Fibroblast of skin of left quadriceps (primary cell): ENCODE measurements at regions not wholly inside any gene's neighbourhood (a gene's known extent, or its start where the extent isn't known, plus 50 kb on each side); places are given as distances from the start of the nearest gene placed in this dataset.
"Not testable (repeated sequence)": the region's sequence is repeated elsewhere in the genome, so short reads cannot be mapped to it uniquely, and the experiment has no call there.

ENCODE experiments used
- DNase-seq, 2 experiments: peaks; one replicate each; pipeline ENCODE4 v3.0.0-alpha.2; 2013; ENCODE audit warnings: low read depth in 2 of 2

DNA sequence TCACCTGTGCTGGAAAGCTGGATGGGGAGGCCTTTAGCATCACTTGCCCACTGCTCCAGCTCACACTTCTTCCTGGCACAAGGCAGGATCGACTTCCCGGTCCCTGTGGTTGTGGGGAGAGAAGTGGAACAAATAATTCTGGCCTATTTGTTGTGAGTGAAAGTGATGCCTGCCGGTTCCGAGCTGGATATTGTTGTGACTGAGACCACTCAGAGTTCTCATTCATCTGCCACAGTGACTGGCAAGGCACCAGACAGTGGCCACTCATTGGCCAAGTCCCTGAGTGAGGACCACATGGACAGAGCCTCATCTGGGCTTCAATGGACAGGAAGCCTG, 191.9 kb downstream of the PTPRU start:
- DNase-seq: no peak

GRCh38 chr1:29427614-29428279, 191.4 kb downstream of the PTPRU start:
- no peak for DNase-seq

- no peak for DNase-seq
These were observed 190.5 kb downstream of the PTPRU start for GRCh38 chr1:29426701-29427279.

DNA sequence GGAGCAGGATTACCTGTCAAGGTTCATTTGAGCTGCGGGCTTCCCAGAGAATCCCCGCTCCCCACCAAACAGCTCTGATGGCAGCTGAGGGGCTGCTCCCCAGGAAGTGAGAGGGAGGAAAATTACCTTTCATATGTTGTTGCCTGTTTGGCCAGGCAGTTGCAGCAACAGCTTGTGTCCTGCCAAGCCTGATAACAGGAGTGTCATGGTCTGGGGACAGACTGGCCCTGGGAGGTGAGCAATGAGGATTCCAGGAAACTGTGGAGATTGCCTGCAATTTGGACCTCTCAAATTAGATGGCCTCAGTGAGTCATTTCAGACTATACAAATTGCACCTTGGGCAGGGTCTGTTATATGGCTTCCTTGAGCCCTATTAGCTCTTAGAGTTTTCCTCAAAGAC, 189.3 kb downstream of the PTPRU start:
- no peak for DNase-seq

DNA sequence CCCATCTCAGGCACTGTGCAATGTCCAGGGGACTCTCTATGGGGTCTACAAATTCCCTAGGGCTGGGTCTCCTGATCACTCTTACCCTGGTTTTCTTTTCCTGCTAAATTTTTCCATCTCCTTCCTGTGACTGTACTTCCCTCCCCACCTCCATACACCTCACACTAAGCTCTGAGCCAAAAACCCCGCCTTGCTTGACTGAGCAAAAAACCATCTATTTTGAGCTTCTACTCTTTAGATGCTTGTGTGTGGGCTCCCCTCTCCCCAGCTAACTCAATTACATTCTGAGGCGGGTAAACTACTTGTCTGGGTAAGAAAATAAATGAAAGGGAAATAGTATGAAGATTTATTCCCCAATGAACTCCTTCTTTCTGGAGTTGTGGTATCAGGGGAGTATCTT, 187.9 kb downstream of the PTPRU start:
- DNase-seq: no peak

DNA sequence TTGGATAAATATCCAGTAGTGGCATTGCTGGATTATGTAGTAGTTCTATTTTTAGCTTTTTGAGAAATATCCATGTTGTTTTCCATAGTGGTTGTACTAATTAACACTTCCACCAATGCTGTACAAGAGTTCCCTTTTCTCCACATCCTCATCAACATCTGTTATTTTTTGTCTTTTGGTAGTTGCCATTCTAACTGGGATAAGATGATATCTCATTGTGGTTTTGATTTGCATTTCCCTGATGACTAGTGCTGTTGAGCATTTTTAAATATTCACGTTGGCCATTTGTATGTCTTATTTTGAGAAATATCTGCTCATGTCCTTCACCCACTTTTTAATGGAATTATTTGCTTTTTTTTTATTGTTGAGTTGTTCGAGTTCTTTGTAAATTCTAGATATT, 183.9 kb downstream of the PTPRU start:
- no peak for DNase-seq

DNA sequence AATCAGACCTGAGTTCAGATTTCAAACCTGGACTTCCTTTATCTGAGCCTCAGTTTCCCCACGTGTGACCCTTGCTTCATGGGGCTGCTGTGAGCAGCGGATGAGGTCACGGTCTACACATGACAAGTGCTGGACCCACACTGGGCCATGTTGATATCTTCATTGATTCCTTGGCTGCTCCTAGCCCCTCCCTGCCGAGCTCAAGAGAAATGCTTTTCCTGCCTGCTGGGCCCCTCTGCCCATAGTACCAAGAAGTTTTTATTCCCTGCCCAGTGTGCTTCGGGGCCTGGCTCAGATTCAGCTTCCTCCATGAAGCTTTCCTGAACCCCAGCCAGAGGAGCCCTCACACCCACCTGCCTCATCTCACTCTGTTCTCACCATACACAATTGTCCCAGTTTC, 181.6 kb downstream of the PTPRU start:
- no peak for DNase-seq

- no peak for DNase-seq
These were observed 181.0 kb downstream of the PTPRU start for GRCh38 chr1:29417147-29417858.

- no peak for DNase-seq
These were observed 180.2 kb downstream of the PTPRU start for GRCh38 chr1:29416267-29417146.

DNA sequence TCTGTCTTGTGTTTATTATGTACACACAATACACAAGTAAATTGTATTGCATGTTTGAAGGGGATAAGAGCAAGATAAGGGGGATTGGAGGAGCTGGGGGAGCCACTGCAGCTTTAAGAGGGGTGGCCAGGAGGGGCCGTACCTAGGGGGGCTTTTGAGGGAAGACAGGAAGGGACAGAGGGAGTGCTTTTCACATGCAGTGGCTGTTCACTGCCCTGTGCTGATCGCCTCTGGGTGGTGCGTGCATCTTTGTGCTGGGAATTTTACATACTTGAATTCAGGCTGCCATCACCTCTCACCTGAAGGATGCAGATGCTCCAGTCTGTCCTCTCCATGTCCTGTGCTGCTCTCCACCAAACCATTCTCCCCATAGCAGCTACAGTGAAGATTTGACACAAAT, 179.5 kb downstream of the PTPRU start:
- no peak for DNase-seq

DNA sequence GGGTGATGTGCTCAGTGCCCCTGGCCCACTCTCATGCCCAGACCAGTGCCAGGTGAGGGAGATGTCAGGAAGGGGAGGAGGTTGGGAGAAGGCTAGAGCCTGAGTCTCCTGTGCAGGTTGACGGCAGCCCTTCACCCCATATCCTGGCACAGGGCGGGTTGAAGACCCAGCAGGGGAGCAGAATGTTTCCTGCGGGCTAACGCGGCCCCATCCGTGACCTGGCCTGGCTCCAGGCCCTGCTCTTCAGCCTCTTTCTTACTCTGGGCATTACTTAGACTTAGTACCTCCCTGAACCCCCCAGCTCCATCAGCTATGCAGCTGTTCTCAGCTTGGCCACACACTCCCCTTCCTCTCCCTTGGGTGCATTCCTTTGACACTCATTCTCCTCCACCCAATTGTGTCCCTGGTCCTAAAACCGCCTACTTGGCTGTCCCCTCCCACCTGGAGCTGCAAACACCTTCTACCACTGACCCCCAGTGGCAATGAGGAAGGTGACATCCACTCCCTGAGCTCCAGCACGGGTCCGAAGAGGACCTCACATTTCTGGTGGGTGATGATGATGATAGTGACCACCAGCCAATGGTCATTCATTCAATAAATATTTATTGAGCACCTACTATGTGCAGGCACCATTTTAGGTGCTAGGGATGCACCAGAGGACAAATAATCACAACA, 179.0 kb downstream of the PTPRU start:
- no peak for DNase-seq

- DNase-seq: no peak
These were observed 177.8 kb downstream of the PTPRU start for GRCh38 chr1:29414086-29414485.

GRCh38 chr1:29413661-29414060, 177.3 kb downstream of the PTPRU start:
- no peak for DNase-seq

DNA sequence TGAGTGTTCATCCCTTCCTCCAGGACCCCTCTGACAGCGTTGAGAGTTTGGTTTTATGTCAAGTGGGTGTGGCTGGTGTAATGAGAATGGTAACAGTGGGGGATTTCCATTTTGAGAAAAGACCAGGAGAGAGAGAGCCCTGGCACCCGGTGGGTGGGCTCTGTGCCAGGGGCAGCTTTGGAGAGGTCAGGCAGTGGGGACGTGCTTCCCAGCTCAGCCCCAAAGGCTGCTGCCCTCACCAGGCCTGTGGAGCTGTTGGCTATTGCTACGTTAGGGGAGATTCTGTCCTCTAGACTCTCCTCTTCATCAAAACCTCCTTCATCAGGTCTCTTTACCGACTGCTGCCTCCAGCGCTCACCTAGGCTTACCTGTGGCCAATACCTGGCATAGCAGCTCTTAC, 176.3 kb downstream of the PTPRU start:
- DNase-seq: no peak

GRCh38 chr1:29410476-29410875, 174.2 kb downstream of the PTPRU start:
- DNase-seq: no peak

- DNase-seq: no peak
These were observed 173.3 kb downstream of the PTPRU start for GRCh38 chr1:29409616-29410015.

- no peak for DNase-seq
These were observed 172.7 kb downstream of the PTPRU start for GRCh38 chr1:29408831-29409605.

DNA sequence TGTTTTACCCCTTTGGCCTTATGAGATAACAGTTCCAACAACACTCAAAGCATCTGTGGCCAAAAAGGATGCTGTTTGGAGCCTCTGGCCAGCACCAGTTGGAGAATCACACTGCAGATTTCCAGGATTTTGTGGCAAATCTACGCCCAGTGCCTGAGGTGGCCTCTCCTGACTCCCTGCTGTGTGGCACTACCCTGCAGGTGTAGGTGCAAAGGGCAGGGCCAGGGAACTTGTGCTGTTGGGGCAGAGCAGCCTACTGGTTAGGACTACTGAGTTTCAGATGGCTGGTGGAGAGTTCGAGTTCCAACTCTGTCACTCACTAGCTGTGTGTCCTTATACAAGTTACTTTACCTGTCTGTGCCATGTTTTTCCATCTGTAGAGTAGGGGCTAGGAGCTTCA, 170.5 kb downstream of the PTPRU start:
- DNase-seq: no peak

- DNase-seq: not testable (repeated sequence)
These were observed 163.9 kb downstream of the PTPRU start for GRCh38 chr1:29400203-29400602.

DNA sequence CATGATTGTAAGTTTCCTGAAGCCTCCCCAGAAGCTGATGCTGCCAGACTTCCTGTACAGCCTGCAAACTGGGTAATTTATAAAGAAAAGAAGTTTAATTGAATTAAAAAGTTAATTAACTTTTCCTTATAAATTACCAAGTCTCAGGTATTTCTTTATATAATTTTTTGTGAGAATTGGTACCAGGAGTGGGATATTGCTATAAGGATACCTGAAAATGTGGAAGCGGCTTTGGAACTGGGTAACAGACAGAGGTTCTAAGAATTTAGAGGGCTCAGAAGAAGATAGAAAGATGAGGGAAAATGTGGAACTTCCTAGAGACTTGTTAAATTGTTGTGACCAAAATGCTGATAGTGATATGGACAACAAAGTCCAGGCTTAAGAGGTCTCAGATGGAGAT, 163.1 kb downstream of the PTPRU start:
- DNase-seq: no peak

- DNase-seq: no peak
These were observed 162.1 kb downstream of the PTPRU start for GRCh38 chr1:29398431-29398830.
